ENCODE measurements at regions not wholly inside any gene's neighbourhood (a gene's known extent, or its start where the extent isn't known, plus 50 kb on each side); places are given as distances from the start of the nearest gene placed in this dataset.

GRCh38 chr15:29538044-29538443, 268.4 kb upstream of the NSMCE3 start:
- TF ChIP-seq POLR2A (IDR thresholded peaks at IDR 0.05): no peak
- no peak for TF ChIP-seq CTCF (IDR thresholded peaks at IDR 0.05)
- TF ChIP-seq POLR2AphosphoS5 (IDR thresholded peaks at IDR 0.05; ENCODE audit: insufficient read depth in 1 of 2, low read depth in 1 of 2): no peak

Measured in vagina (tissue), 2 donors.